H9 (cell line): ENCODE measurements at regions not wholly inside any gene's neighbourhood (a gene's known extent, or its start where the extent isn't known, plus 50 kb on each side); places are given as distances from the start of the nearest gene placed in this dataset.

Source experiments
- DNase-seq: peaks from one replicate; pipeline ENCODE4 v3.0.0-alpha.2; 2017
- H2AFZ ChIP-seq: one replicate; pipeline ENCODE4 v1.6.1; 2013; ENCODE audit warnings: mild to moderate bottlenecking, low read length, control low read depth, moderate library complexity
- H2AK5ac ChIP-seq: 2 replicates; pipeline ENCODE4 v1.6.1; 2013; ENCODE audit warnings: low read length, control low read depth, mixed read lengths; ENCODE audit not compliant: insufficient read length
- H2BK120ac ChIP-seq: one replicate; pipeline ENCODE4 v1.6.1; 2013; ENCODE audit warnings: low read depth, mild to moderate bottlenecking, low read length, control low read depth, inconsistent platforms; ENCODE audit not compliant: poor library complexity, severe bottlenecking
- H2BK12ac ChIP-seq: 2 replicates; pipeline ENCODE4 v1.6.1; 2013; ENCODE audit warnings: low read length, control low read depth, mixed read lengths, low read depth; ENCODE audit not compliant: insufficient read length
- H2BK15ac ChIP-seq: 2 replicates; pipeline ENCODE4 v1.6.1; 2013; ENCODE audit warnings: low read depth, low read length, control low read depth
- H2BK20ac ChIP-seq: one replicate; pipeline ENCODE4 v1.6.1; 2013; ENCODE audit warnings: low read depth, mild to moderate bottlenecking, low read length, control low read depth, inconsistent platforms; ENCODE audit not compliant: poor library complexity, severe bottlenecking
- H2BK5ac ChIP-seq: 2 replicates; pipeline ENCODE4 v1.6.1; 2013; ENCODE audit warnings: low read length, control low read depth, mixed read lengths; ENCODE audit not compliant: insufficient read length
- H3K14ac ChIP-seq: 2 replicates; pipeline ENCODE4 v1.6.1; 2013; ENCODE audit warnings: low read length, control low read depth; ENCODE audit not compliant: insufficient read depth
- H3K18ac ChIP-seq: 2 replicates; pipeline ENCODE4 v1.6.1; 2013; ENCODE audit warnings: low read depth, mild to moderate bottlenecking, mixed read lengths, low read length, control low read depth; ENCODE audit not compliant: insufficient read length
- H3K23ac ChIP-seq: 2 replicates; pipeline ENCODE4 v1.6.1; 2013; ENCODE audit warnings: low read length, control low read depth, mixed read lengths, low read depth; ENCODE audit not compliant: insufficient read length
- H3K23me2 ChIP-seq: 2 replicates; pipeline ENCODE4 v1.6.1; 2013; ENCODE audit warnings: low read depth, mild to moderate bottlenecking, mixed read lengths, low read length, control low read depth; ENCODE audit not compliant: insufficient read length, poor library complexity, severe bottlenecking
- H3K27ac ChIP-seq: 2 replicates; pipeline ENCODE4 v1.5.1; 2013; ENCODE audit warnings: low read length, control low read depth, mixed read lengths, low read depth; ENCODE audit not compliant: insufficient read length
- H3K27me3 ChIP-seq: 2 replicates; pipeline ENCODE4 v1.6.1; 2013; ENCODE audit warnings: low read length, control low read depth, inconsistent platforms; ENCODE audit not compliant: insufficient read depth
- H3K4ac ChIP-seq: 2 replicates; pipeline ENCODE4 v1.6.1; 2013; ENCODE audit warnings: low read depth, mild to moderate bottlenecking, control low read depth, inconsistent platforms, low read length, moderate library complexity
- H3K4me1 ChIP-seq: 2 replicates; pipeline ENCODE4 v1.6.1; 2013; ENCODE audit warnings: low read length, control low read depth, inconsistent platforms; ENCODE audit not compliant: insufficient read depth
- H3K4me2 ChIP-seq: 2 replicates; pipeline ENCODE4 v1.6.1; 2013; ENCODE audit warnings: low read length, control low read depth, mixed read lengths; ENCODE audit not compliant: insufficient read length, insufficient read depth
- H3K56ac ChIP-seq: 2 replicates; pipeline ENCODE4 v1.6.1; 2013; ENCODE audit warnings: low read depth, mild to moderate bottlenecking, mixed read lengths, low read length, control low read depth; ENCODE audit not compliant: insufficient read length
- H3K79me1 ChIP-seq: 2 replicates; pipeline ENCODE4 v1.6.1; 2013; ENCODE audit warnings: low read depth, mild to moderate bottlenecking, moderate library complexity, low read length, control low read depth, inconsistent platforms; ENCODE audit not compliant: insufficient read depth, poor library complexity, severe bottlenecking
- H3K79me2 ChIP-seq: 2 replicates; pipeline ENCODE4 v1.6.1; 2013; ENCODE audit warnings: low read length, control low read depth, inconsistent platforms; ENCODE audit not compliant: insufficient read depth
- H3K9ac ChIP-seq: 2 replicates; pipeline ENCODE4 v1.6.1; 2013; ENCODE audit warnings: low read length, control low read depth, mixed read lengths; ENCODE audit not compliant: insufficient read length; ENCODE audit errors: extremely low read depth
- H3K9me3 ChIP-seq: one replicate; pipeline ENCODE4 v1.6.1; 2013; ENCODE audit warnings: low read depth, low read length, inconsistent platforms; ENCODE audit not compliant: control insufficient read depth
- H3T11ph ChIP-seq: one replicate; pipeline ENCODE4 v1.6.1; 2013; ENCODE audit warnings: mild to moderate bottlenecking, low read length, control low read depth, inconsistent platforms
- H4K20me1 ChIP-seq: one replicate; pipeline ENCODE4 v1.6.1; 2013; ENCODE audit not compliant: control insufficient read depth, insufficient read length, insufficient read depth
- H4K5ac ChIP-seq: 2 replicates; pipeline ENCODE4 v1.6.1; 2013; ENCODE audit warnings: low read depth, mild to moderate bottlenecking, mixed read lengths, low read length, control low read depth; ENCODE audit not compliant: insufficient read length
- H4K8ac ChIP-seq: replicated peaks from 2 replicates; pipeline ENCODE4 v1.6.1; 2013; ENCODE audit warnings: low read length, control low read depth, mixed read lengths, low read depth; ENCODE audit not compliant: insufficient read length
- H4K91ac ChIP-seq: 2 replicates; pipeline ENCODE4 v1.6.1; 2013; ENCODE audit warnings: low read depth, mild to moderate bottlenecking, moderate library complexity, mixed read lengths, low read length, control low read depth; ENCODE audit not compliant: insufficient read length
- H3K27ac Mint-ChIP-seq, 3 experiments: 2 replicates in 2 of 3; 3 replicates in 1 of 3; pipeline ENCODE4 v1.8.0; 2020 to 2021; ENCODE audit warnings: mixed read lengths in 3 of 3, mild to moderate bottlenecking in 1 of 3, moderate library complexity in 1 of 3
- H3K27me3 Mint-ChIP-seq: 2 replicates; pipeline ENCODE4 v1.8.0; 2021; ENCODE audit warnings: low read depth, mild to moderate bottlenecking, moderate library complexity, mixed read lengths
- H3K36me3 Mint-ChIP-seq, 3 experiments: 2 replicates in 2 of 3; 3 replicates in 1 of 3; pipeline ENCODE4 v1.8.0; 2020 to 2021; ENCODE audit warnings: low read depth in 3 of 3, mixed read lengths in 3 of 3; ENCODE audit not compliant: insufficient read depth in 1 of 3
- H3K4me1 Mint-ChIP-seq, 2 experiments: 2 replicates each; pipeline ENCODE4 v1.8.0; 2020; ENCODE audit warnings: mixed read lengths in 2 of 2
- H3K4me3 Mint-ChIP-seq, 2 experiments: 2 replicates in 1 of 2; 3 replicates in 1 of 2; pipeline ENCODE4 v1.8.0; 2020 to 2021; ENCODE audit warnings: mild to moderate bottlenecking in 2 of 2, mixed read lengths in 2 of 2, moderate library complexity in 1 of 2
- H3K9me3 Mint-ChIP-seq, 2 experiments: 2 replicates in 1 of 2; 3 replicates in 1 of 2; pipeline ENCODE4 v1.8.0; 2020; ENCODE audit warnings: mild to moderate bottlenecking in 2 of 2, mixed read lengths in 2 of 2, moderate library complexity in 1 of 2
- CTCF ChIP-seq: fragments of 200-600 bp; sonication (generic); conservative IDR thresholded peaks from 3 replicates; pipeline ENCODE4 v1.8.0; 2021; ENCODE audit warnings: antibody characterized with exemption, mild to moderate bottlenecking
- WGBS: extraction: QIAGEN DNeasy Blood & Tissue Kit; methylation state at CpG from one replicate; pipeline ENCODE4 v1.1.7; 2013; ENCODE audit warnings: missing lambda C conversion rate, low lambda C conversion rate, mixed read lengths; ENCODE audit not compliant: insufficient read length; ENCODE audit errors: extremely low coverage; 5-methylcytosine and 5-hydroxymethylcytosine counted together

GRCh38 chr10:59523851-59524250, 161.5 kb upstream of the FAM13C start:
- DNase-seq = no peak
- no peak overlapping the region for H3K4ac ChIP-seq
- no peak overlapping the region for H2BK12ac ChIP-seq
- H3K56ac ChIP-seq = no peak overlapping the region
- no peak overlapping the region for H2BK5ac ChIP-seq
- H4K91ac ChIP-seq = no peak overlapping the region
- no peak overlapping the region for H3K4me3 Mint-ChIP-seq
- no peak overlapping the region for H2BK15ac ChIP-seq
- H3K27ac ChIP-seq = no peak overlapping the region
- H3K9ac ChIP-seq = no peak overlapping the region
- H3K9me3 Mint-ChIP-seq = no peaks in the 10 kb centered on the region
- no peaks in the 10 kb centered on the region for H3K79me2 ChIP-seq
- no CpG with 5 or more reads among the region's 6 CpGs for WGBS
- H3K27ac Mint-ChIP-seq = no peak overlapping the region
- no peak overlapping the region for H3K14ac ChIP-seq
- H3T11ph ChIP-seq = no peak overlapping the region
- H3K18ac ChIP-seq = no peak overlapping the region
- no peak overlapping the region for H4K8ac ChIP-seq
- H3K4me1 ChIP-seq = no peaks in the 10 kb centered on the region
- H3K4me2 ChIP-seq = no peak overlapping the region
- H3K23ac ChIP-seq = no peak overlapping the region
- no peaks in the 10 kb centered on the region for H4K20me1 ChIP-seq
- no peak overlapping the region for H2AK5ac ChIP-seq
- no peaks in the 10 kb centered on the region for H3K27me3 ChIP-seq
- TF ChIP-seq CTCF = no peak
- no peaks in the 10 kb centered on the region for H3K9me3 ChIP-seq
- H3K79me1 ChIP-seq = no peaks in the 10 kb centered on the region
- no peak overlapping the region for H2BK120ac ChIP-seq
- peaks cover 8 to 10% of the 10 kb centered on the region in 2 experiments; a peak in 3 of 4 replicates for H3K4me1 Mint-ChIP-seq
- H4K5ac ChIP-seq = no peak overlapping the region
- H3K23me2 ChIP-seq = no peaks in the 10 kb centered on the region
- H2BK20ac ChIP-seq = no peak overlapping the region
- H3K27me3 Mint-ChIP-seq = no peaks in the 10 kb centered on the region
- no peaks in the 10 kb centered on the region for H3K36me3 Mint-ChIP-seq
- no peak overlapping the region for H2AFZ ChIP-seq
